Activated naive CD4-positive, alpha-beta T cell treated with anti-CD3 and anti-CD28 coated beads for 36 hours (primary cell): ENCODE measurements at regions not wholly inside any gene's neighbourhood (a gene's known extent, or its start where the extent isn't known, plus 50 kb on each side); places are given as distances from the start of the nearest gene placed in this dataset.

Experiments
- CTCF ChIA-PET: fragments of 350-600 bp; sonication (Branson Sonifier 250); formaldehyde crosslinking; loops from one replicate; lab custom pipeline; 2021; ENCODE audit warnings: antibody characterized with exemption; lab: Charles Lee
- DNase-seq: peaks from one replicate; pipeline ENCODE4 v3.0.0-alpha.2; 2020
- H3K27ac Mint-ChIP-seq: one replicate; pipeline ENCODE4 v1.8.0; 2021; ENCODE audit warnings: mild to moderate bottlenecking, mixed read lengths
- H3K27me3 Mint-ChIP-seq: one replicate; pipeline ENCODE4 v1.8.0; 2021; ENCODE audit warnings: low read depth, mixed read lengths
- H3K36me3 Mint-ChIP-seq: one replicate; pipeline ENCODE4 v1.8.0; 2021; ENCODE audit warnings: low read depth, mixed read lengths
- H3K4me1 Mint-ChIP-seq: one replicate; pipeline ENCODE4 v1.8.0; 2021; ENCODE audit warnings: low read depth, mixed read lengths
- H3K4me3 Mint-ChIP-seq: one replicate; pipeline ENCODE4 v1.8.0; 2021; ENCODE audit warnings: mild to moderate bottlenecking, moderate library complexity, mixed read lengths
- H3K9me3 Mint-ChIP-seq: one replicate; pipeline ENCODE4 v1.8.0; 2021; ENCODE audit warnings: mixed read lengths
- intact Hi-C: fragments of 100-400 bp; cut with micrococcal nuclease; formaldehyde crosslinking; loops from one replicate; pipeline ENCODE4 v1.15.1; 2023

DNA sequence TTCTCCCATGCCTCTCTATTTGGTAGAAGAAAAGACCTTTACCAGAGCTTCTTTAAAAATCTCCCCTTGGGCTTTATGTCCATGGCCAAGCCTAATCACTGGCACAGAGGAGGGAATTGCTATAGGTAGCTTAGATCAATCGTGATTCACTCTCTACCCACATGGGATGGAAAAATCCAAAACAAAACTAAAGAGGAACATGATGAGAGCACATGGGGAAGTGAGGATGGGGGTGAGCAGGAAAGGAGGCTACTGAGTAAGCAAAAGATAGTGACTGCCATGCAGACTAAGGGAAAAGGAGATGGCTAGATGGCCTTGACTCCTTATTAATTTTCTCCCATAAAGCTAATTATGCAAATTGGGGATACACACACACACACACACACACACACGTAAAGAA, 201.2 kb downstream of the HS3ST3A1 start:
- H3K9me3 Mint-ChIP-seq: no peaks in the 10 kb centered on the region

GRCh38 chr17:13398853-13399252, 202.9 kb downstream of the HS3ST3A1 start:
- no peak for DNase-seq
- Mint-ChIP-seq H3K9me3 (no peaks in the 10 kb centered on the region), H3K27me3 (peaks cover 5% of the 10 kb centered on the region), H3K27ac (no peak overlapping the region), H3K36me3 (no peaks in the 10 kb centered on the region), H3K4me3 (no peak overlapping the region), H3K4me1 (no peaks in the 10 kb centered on the region)
- CTCF ChIA-PET: no interaction called here
- intact Hi-C loops: no loop called here

More for the DNA sequence above, 201.2 kb downstream of the HS3ST3A1 start:
- no peaks in the 10 kb centered on the region for H3K4me1 Mint-ChIP-seq
- H3K36me3 Mint-ChIP-seq: no peaks in the 10 kb centered on the region
- no peak for DNase-seq
- CTCF ChIA-PET: no interaction called here
- H3K27ac Mint-ChIP-seq: no peak overlapping the region
- H3K27me3 Mint-ChIP-seq: peaks cover 7% of the 10 kb centered on the region
- intact Hi-C loops: no loop called here
- no peak overlapping the region for H3K4me3 Mint-ChIP-seq

DNA sequence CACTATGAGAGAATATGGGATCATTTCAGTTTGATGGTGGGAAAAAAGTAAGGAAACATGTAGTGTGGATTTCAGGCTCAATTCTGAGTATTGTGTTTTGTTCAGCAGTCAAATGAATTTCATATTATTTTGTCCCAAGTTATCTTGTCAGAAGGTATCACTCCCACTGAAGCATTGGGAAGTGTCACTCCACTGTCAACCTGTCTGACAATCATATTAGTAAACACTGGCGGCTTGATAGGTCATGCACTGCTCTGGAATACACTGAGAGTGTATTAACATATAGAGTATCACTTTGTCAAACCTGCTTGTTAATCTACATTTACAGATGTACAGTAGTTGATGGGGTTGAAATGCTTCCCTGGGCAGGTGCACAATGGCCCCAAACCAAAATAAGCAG, 203.6 kb downstream of the HS3ST3A1 start:
- no peaks in the 10 kb centered on the region for H3K36me3 Mint-ChIP-seq
- no peaks in the 10 kb centered on the region for H3K4me1 Mint-ChIP-seq
- no peak for DNase-seq
- intact Hi-C loops: no loop called here
- no peak overlapping the region for H3K27ac Mint-ChIP-seq
- H3K27me3 Mint-ChIP-seq: peaks cover 5% of the 10 kb centered on the region
- H3K4me3 Mint-ChIP-seq: no peak overlapping the region
- CTCF ChIA-PET: interaction anchor here (0.6 kb wide), 1 partner anchor 77 kb away, joined by 3 read pairs; no protein-coding TSS in a partner anchor
- no peaks in the 10 kb centered on the region for H3K9me3 Mint-ChIP-seq

- CTCF ChIA-PET: no interaction called here
- H3K36me3 Mint-ChIP-seq: no peaks in the 10 kb centered on the region
- intact Hi-C loops: no loop called here
These were observed 205.9 kb downstream of the HS3ST3A1 start for GRCh38 chr17:13395862-13396261.

GRCh38 chr17:13395346-13395745, 206.4 kb downstream of the HS3ST3A1 start:
- Mint-ChIP-seq H3K36me3 (no peaks in the 10 kb centered on the region), H3K4me1 (no peaks in the 10 kb centered on the region), H3K27ac (no peak overlapping the region), H3K4me3 (no peak overlapping the region), H3K9me3 (no peaks in the 10 kb centered on the region), H3K27me3 (peaks cover 2% of the 10 kb centered on the region)
- CTCF ChIA-PET: no interaction called here
- DNase-seq: no peak
- intact Hi-C loops: no loop called here

More at GRCh38 chr17:13395862-13396261, 205.9 kb downstream of the HS3ST3A1 start:
- H3K4me1 Mint-ChIP-seq: no peaks in the 10 kb centered on the region
- no peaks in the 10 kb centered on the region for H3K9me3 Mint-ChIP-seq
- no peak overlapping the region for H3K4me3 Mint-ChIP-seq
- no peak overlapping the region for H3K27ac Mint-ChIP-seq
- DNase-seq: no peak
- H3K27me3 Mint-ChIP-seq: peaks cover 2% of the 10 kb centered on the region

GRCh38 chr17:13393841-13394710, 207.7 kb downstream of the HS3ST3A1 start:
- DNase-seq: no peak
- Mint-ChIP-seq H3K36me3 (no peaks in the 10 kb centered on the region), H3K27me3 (peaks cover 2% of the 10 kb centered on the region), H3K27ac (no peak overlapping the region), H3K4me3 (no peak overlapping the region), H3K4me1 (no peaks in the 10 kb centered on the region), H3K9me3 (no peaks in the 10 kb centered on the region)
- intact Hi-C loops: no loop called here
- CTCF ChIA-PET: no interaction called here

DNA sequence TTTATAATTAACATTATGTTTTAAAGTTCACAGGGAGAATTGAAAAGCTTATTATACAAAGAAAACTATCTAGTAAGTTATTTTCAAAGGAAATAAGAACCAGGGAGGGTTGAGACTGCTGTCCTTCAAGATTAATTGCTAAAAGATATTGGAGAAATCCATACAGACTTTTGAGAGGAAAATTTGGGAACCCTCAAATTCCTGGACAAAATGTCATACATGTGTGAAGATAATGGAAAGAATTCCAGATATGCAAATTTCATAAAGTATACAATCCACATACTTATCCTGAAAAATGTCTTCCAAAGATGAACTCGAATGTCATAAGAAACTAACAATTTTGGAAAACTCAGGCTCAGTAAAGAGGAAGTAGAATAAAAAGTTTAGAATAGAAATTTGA, 213.8 kb downstream of the HS3ST3A1 start:
- H3K36me3 Mint-ChIP-seq: no peaks in the 10 kb centered on the region

DNA sequence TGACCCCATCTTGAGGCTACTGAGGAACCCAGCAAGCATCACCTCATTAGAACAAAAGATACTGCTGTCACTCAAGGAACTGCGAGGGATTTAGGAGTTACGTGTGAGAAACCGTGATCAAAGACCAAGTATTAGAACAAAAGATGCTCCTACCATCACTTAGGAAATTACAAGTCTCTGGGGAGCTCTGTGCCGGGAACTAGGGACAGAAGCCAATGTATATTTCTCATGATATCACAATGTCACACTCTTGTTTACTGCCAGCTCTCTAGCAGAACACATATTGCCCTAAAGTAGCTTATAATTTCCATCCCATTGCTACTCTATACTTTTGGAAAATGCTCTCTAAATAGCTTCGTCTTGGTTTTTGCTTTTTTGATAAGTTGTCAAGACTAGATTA, 214.5 kb downstream of the HS3ST3A1 start:
- intact Hi-C loops: no loop called here
- Mint-ChIP-seq H3K9me3 (no peaks in the 10 kb centered on the region), H3K36me3 (no peaks in the 10 kb centered on the region), H3K27ac (no peak overlapping the region), H3K27me3 (peaks cover 5% of the 10 kb centered on the region), H3K4me3 (no peak overlapping the region), H3K4me1 (no peaks in the 10 kb centered on the region)
- DNase-seq: no peak
- CTCF ChIA-PET: no interaction called here

More for the DNA sequence above, 213.8 kb downstream of the HS3ST3A1 start:
- CTCF ChIA-PET: no interaction called here
- no peaks in the 10 kb centered on the region for H3K4me1 Mint-ChIP-seq
- no peak for DNase-seq
- H3K4me3 Mint-ChIP-seq: no peak overlapping the region
- H3K27me3 Mint-ChIP-seq: peaks cover 5% of the 10 kb centered on the region
- H3K9me3 Mint-ChIP-seq: no peaks in the 10 kb centered on the region
- H3K27ac Mint-ChIP-seq: no peak overlapping the region
- intact Hi-C loops: no loop called here

- no peak for DNase-seq
- no peak overlapping the region for H3K4me3 Mint-ChIP-seq
- intact Hi-C loops: no loop called here
- H3K27ac Mint-ChIP-seq: no peak overlapping the region
- H3K4me1 Mint-ChIP-seq: no peaks in the 10 kb centered on the region
- H3K9me3 Mint-ChIP-seq: no peaks in the 10 kb centered on the region
- H3K27me3 Mint-ChIP-seq: peaks cover 3% of the 10 kb centered on the region
- CTCF ChIA-PET: no interaction called here
- no peaks in the 10 kb centered on the region for H3K36me3 Mint-ChIP-seq
These were observed 216.2 kb downstream of the HS3ST3A1 start for GRCh38 chr17:13385481-13385911.

DNA sequence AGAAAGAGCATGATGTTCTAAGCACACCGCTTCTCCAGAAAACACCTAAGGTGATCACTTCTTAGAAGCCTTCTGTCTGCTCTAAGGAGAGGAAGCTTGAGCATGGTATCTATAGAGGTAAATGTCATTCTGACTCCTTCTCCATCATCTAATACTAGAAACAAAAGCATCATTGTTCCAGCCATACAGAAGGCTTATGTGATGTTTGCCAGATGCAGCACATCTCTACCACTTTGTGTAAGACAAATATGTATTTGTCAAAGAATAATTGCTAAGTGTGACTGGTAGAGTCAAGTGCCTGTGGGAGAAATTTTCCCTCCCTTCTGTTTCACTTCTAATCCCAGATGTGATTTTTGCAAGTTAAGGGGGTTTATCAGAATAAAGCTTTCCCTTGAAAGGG, 217.1 kb downstream of the HS3ST3A1 start:
- no peaks in the 10 kb centered on the region for H3K9me3 Mint-ChIP-seq
- H3K4me3 Mint-ChIP-seq: no peak overlapping the region
- H3K27ac Mint-ChIP-seq: no peak overlapping the region
- H3K36me3 Mint-ChIP-seq: no peaks in the 10 kb centered on the region
- peaks cover 3% of the 10 kb centered on the region for H3K27me3 Mint-ChIP-seq
- intact Hi-C loops: no loop called here
- CTCF ChIA-PET: no interaction called here
- peaks cover 4% of the 10 kb centered on the region for H3K4me1 Mint-ChIP-seq
- DNase-seq: no peak

- DNase-seq: no peak
- Mint-ChIP-seq H3K27ac (no peak overlapping the region), H3K4me3 (no peak overlapping the region), H3K27me3 (peaks cover 3% of the 10 kb centered on the region), H3K9me3 (no peaks in the 10 kb centered on the region), H3K36me3 (no peaks in the 10 kb centered on the region), H3K4me1 (peaks cover 5% of the 10 kb centered on the region)
- CTCF ChIA-PET: no interaction called here
- intact Hi-C loops: no loop called here
These were observed 223.4 kb downstream of the HS3ST3A1 start for GRCh38 chr17:13378361-13378760.

DNA sequence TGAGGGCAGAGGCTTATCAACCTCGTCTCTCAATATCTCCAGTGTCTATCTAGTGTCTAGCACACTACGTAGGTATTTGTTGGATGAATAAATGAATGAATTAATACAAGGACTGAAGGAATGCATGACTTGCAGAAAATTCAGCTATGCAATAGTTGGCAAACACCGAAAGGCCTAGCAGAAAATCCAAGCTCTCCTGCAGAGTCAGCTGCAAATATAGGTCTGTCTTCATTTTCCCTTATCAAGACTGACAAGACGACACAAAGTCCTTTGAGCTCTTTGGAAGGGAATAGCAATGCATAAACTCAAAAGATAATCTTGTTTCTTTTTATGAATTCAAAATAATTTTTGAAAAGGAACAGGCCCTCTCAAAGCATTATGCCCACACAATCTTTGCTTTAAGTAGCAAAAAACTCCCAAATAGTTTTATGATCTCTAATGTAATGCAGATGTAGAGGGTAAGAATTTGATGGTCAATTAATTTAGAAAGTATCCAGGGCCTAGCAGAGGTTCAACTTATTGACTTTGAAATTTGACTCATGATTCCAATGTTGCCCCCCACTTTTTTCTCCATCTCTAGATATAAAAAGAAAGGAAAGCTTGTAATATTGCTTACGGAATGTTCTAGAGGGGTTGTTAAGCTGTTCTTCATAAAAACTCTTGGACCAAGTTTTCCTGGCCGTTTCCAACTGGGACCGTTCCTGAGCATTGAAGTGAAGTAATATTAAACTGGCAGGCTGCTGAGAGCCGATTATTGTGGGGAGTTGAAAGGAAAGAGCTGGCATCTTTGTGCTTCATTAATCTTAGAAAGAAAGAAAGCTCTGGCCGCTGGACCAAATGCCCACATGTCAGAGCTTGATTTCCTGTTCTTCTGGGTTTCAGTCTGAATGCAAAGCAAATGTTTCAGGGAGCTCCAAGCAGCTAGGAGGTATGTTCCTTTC, 227.3 kb downstream of the HS3ST3A1 start:
- H3K27me3 Mint-ChIP-seq: peaks cover 7% of the 10 kb centered on the region
- DNase-seq: no peak
- H3K9me3 Mint-ChIP-seq: no peaks in the 10 kb centered on the region
- H3K4me1 Mint-ChIP-seq: no peaks in the 10 kb centered on the region
- CTCF ChIA-PET: no interaction called here
- intact Hi-C loops: no loop called here
- H3K4me3 Mint-ChIP-seq: no peak overlapping the region
- H3K36me3 Mint-ChIP-seq: no peaks in the 10 kb centered on the region
- H3K27ac Mint-ChIP-seq: no peak overlapping the region
